Loucy (cell line): ENCODE measurements at regions not wholly inside any gene's neighbourhood (a gene's known extent, or its start where the extent isn't known, plus 50 kb on each side); places are given as distances from the start of the nearest gene placed in this dataset.

Source experiments
- H2AFZ ChIP-seq: fragments of 200-600 bp; sonication (generic); 2 replicates; pipeline ENCODE4 v1.6.0; 2016; ENCODE audit warnings: antibody characterized with exemption, mild to moderate bottlenecking, low read length, moderate library complexity
- H3F3A ChIP-seq: fragments of 200-600 bp; 2 replicates; pipeline ENCODE4 v1.6.0; 2016; ENCODE audit warnings: antibody characterized with exemption, low read depth, mild to moderate bottlenecking
- H3K27me3 ChIP-seq: fragments of 200-600 bp; sonication (generic); 2 replicates; pipeline ENCODE4 v1.6.1; 2014; ENCODE audit warnings: low read length, mild to moderate bottlenecking; ENCODE audit not compliant: insufficient read depth, poor library complexity, severe bottlenecking
- H3K36me3 ChIP-seq: fragments of 200-600 bp; sonication (generic); 2 replicates; pipeline ENCODE4 v1.6.1; 2016; ENCODE audit warnings: low read length; ENCODE audit not compliant: insufficient read depth
- H3K4me1 ChIP-seq: fragments of 200-600 bp; sonication (generic); 2 replicates; pipeline ENCODE4 v1.5.1; 2014; ENCODE audit warnings: low read length, mild to moderate bottlenecking; ENCODE audit not compliant: insufficient read depth, poor library complexity, severe bottlenecking
- H3K4me2 ChIP-seq: fragments of 200-600 bp; sonication (generic); 2 replicates; pipeline ENCODE4 v1.6.0; 2014; ENCODE audit warnings: antibody characterized with exemption, low read length, low read depth, mild to moderate bottlenecking; ENCODE audit not compliant: poor library complexity, severe bottlenecking
- H3K4me3 ChIP-seq: fragments of 200-600 bp; sonication (generic); 2 replicates; pipeline ENCODE4 v1.5.1; 2014; ENCODE audit warnings: low read length, mild to moderate bottlenecking, mixed read lengths; ENCODE audit not compliant: poor library complexity, severe bottlenecking
- H3K79me2 ChIP-seq: fragments of 200-600 bp; sonication (generic); 2 replicates; pipeline ENCODE4 v1.6.1; 2014; ENCODE audit warnings: low read length; ENCODE audit not compliant: insufficient read depth
- H3K9ac ChIP-seq: fragments of 200-600 bp; sonication (generic); 2 replicates; pipeline ENCODE4 v1.6.0; 2014; ENCODE audit warnings: mild to moderate bottlenecking, low read depth, low read length, moderate library complexity; ENCODE audit not compliant: poor library complexity, severe bottlenecking
- H3K9me2 ChIP-seq: fragments of 200-600 bp; sonication (generic); replicated peaks from 2 replicates; pipeline ENCODE4 v1.6.1; 2016; ENCODE audit warnings: low read depth, low read length, mixed read lengths
- H3K9me3 ChIP-seq: fragments of 200-600 bp; sonication (generic); 2 replicates; pipeline ENCODE4 v1.6.1; 2014; ENCODE audit warnings: mild to moderate bottlenecking, antibody characterized with exemption, low read length, low read depth; ENCODE audit not compliant: insufficient read depth
- H4K20me1 ChIP-seq: fragments of 200-600 bp; sonication (generic); 2 replicates; pipeline ENCODE4 v1.6.0; 2014; ENCODE audit warnings: antibody characterized with exemption, low read length, mild to moderate bottlenecking; ENCODE audit not compliant: insufficient read depth, poor library complexity, severe bottlenecking
- EZH2phosphoT487 ChIP-seq: fragments of 200-600 bp; IDR thresholded peaks from 2 replicates; pipeline ENCODE4 v1.6.1; 2018; ENCODE audit warnings: antibody characterized with exemption, mild to moderate bottlenecking, moderate library complexity, borderline replicate concordance
- TF ChIP-seq, protein P1 (sequence below): fragments of 200-600 bp; sonication (generic); conservative IDR thresholded peaks from 2 replicates; pipeline ENCODE4 v1.5.1; 2014; ENCODE audit warnings: mild to moderate bottlenecking, antibody characterized with exemption, low read length

DNA sequence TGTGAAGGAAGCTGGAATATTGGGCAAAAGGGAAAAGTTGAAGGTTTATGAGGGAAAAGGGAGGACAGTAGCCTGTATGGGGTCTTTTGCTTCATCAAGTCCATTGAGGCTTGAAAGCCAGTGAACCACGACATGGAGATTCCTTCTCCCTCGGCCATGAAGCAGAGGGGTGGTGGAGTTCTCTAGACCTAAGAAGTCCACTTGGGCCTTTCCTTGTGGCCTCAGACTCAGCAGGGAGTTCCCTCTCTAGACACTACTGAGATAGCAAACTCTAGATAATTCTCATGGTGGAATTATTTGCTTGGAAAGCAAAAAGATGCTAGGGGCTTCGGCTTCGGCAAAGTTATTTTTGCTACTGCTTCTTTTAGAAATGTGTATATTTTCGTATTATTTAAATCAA lies 78.5 kb downstream of the FOXD1 start:
- Histone ChIP-seq H3K4me2 (no peak overlapping the region), H3F3A (no peaks in the 10 kb centered on the region), H3K36me3 (no peaks in the 10 kb centered on the region), H3K4me1 (no peaks in the 10 kb centered on the region), H3K9me2 (no peaks in the 10 kb centered on the region), H3K4me3 (no peak overlapping the region), H3K9me3 (no peaks in the 10 kb centered on the region), H3K9ac (no peak overlapping the region), H4K20me1 (no peaks in the 10 kb centered on the region), H2AFZ (no peak overlapping the region), H3K27me3 (no peaks in the 10 kb centered on the region), H3K79me2 (no peaks in the 10 kb centered on the region)
- TF ChIP-seq, protein P1, sequence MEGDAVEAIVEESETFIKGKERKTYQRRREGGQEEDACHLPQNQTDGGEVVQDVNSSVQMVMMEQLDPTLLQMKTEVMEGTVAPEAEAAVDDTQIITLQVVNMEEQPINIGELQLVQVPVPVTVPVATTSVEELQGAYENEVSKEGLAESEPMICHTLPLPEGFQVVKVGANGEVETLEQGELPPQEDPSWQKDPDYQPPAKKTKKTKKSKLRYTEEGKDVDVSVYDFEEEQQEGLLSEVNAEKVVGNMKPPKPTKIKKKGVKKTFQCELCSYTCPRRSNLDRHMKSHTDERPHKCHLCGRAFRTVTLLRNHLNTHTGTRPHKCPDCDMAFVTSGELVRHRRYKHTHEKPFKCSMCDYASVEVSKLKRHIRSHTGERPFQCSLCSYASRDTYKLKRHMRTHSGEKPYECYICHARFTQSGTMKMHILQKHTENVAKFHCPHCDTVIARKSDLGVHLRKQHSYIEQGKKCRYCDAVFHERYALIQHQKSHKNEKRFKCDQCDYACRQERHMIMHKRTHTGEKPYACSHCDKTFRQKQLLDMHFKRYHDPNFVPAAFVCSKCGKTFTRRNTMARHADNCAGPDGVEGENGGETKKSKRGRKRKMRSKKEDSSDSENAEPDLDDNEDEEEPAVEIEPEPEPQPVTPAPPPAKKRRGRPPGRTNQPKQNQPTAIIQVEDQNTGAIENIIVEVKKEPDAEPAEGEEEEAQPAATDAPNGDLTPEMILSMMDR: no peak
- no peak for TF ChIP-seq EZH2phosphoT487

DNA sequence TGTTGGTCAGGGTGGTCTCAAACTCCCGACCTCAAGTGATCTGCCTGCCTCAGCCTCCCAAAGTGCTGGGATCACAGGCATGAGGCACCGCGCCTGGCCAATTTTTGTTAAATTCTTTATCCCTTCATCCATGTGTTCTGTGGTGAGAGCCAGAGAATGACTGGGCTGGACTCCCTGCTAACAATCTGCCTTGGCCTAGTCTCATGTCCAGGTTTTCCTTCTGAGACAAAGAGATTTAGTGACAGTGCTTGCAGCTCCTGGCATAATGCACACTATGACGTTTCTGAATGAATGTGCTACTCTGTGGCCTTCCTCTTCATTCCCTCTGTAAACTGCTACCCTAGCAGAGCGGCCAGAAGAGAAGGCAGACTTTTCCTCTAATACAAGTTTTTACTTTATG lies 79.3 kb downstream of the FOXD1 start:
- no peaks in the 10 kb centered on the region for H4K20me1 ChIP-seq
- H3K9ac ChIP-seq: no peak overlapping the region
- no peaks in the 10 kb centered on the region for H3K79me2 ChIP-seq
- no peak overlapping the region for H2AFZ ChIP-seq
- no peaks in the 10 kb centered on the region for H3K36me3 ChIP-seq
- H3K27me3 ChIP-seq: no peaks in the 10 kb centered on the region
- TF ChIP-seq, protein P1: no peak
- no peaks in the 10 kb centered on the region for H3K4me1 ChIP-seq
- no peak overlapping the region for H3K4me2 ChIP-seq
- no peaks in the 10 kb centered on the region for H3K9me3 ChIP-seq
- H3F3A ChIP-seq: no peaks in the 10 kb centered on the region
- H3K9me2 ChIP-seq: no peaks in the 10 kb centered on the region
- no peak overlapping the region for H3K4me3 ChIP-seq

DNA sequence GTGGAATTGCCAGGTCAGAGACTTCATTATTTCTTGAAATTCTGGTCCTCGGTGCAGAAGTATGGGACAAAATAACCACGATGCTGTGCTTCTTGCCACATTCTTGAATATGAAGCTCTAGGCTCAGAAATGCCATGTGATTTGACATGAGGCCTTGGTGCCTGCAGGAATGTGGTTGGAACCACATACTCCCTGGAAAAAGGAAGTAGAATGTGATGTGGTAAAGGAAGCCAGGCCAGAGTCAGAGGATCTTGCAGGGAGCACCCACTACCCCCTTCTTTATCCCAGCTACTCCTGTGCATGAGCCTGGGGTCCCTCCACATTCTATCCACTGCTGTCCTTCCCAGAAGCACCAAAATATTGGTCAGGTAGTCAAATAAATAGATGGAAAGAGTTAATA lies 80.9 kb downstream of the FOXD1 start:
- no peak overlapping the region for H3K9ac ChIP-seq
- H3K36me3 ChIP-seq: no peaks in the 10 kb centered on the region
- H3K9me2 ChIP-seq: no peaks in the 10 kb centered on the region
- no peak overlapping the region for H3K4me3 ChIP-seq
- H3K9me3 ChIP-seq: no peaks in the 10 kb centered on the region
- TF ChIP-seq EZH2phosphoT487: no peak
- TF ChIP-seq, protein P1: no peak
- no peaks in the 10 kb centered on the region for H3K27me3 ChIP-seq
- H3K4me1 ChIP-seq: no peaks in the 10 kb centered on the region
- no peaks in the 10 kb centered on the region for H3F3A ChIP-seq
- H4K20me1 ChIP-seq: no peaks in the 10 kb centered on the region
- H2AFZ ChIP-seq: no peak overlapping the region
- H3K4me2 ChIP-seq: no peak overlapping the region
- H3K79me2 ChIP-seq: no peaks in the 10 kb centered on the region
